GM12872 (cell line): ENCODE measurements at regions not wholly inside any gene's neighbourhood (a gene's known extent, or its start where the extent isn't known, plus 50 kb on each side); places are given as distances from the start of the nearest gene placed in this dataset.

Experiments used
- CTCF ChIP-seq: IDR thresholded peaks from 3 replicates; pipeline ENCODE4 v1.5.1; 2011; ENCODE audit warnings: low read depth, mild to moderate bottlenecking, low read length, moderate library complexity; ENCODE audit not compliant: insufficient read depth

GRCh38 chr1:55679971-55680370 lies 464.8 kb upstream of the USP24 start:
- no peak for TF ChIP-seq CTCF

GRCh38 chr1:55673416-55673815 lies 458.3 kb upstream of the USP24 start:
- TF ChIP-seq CTCF, result no peak

GRCh38 chr1:55670331-55671082 lies 455.3 kb upstream of the USP24 start:
- no peak for TF ChIP-seq CTCF

- no peak for TF ChIP-seq CTCF
Observed at GRCh38 chr1:55669293-55669692, 454.1 kb upstream of the USP24 start.

GRCh38 chr1:55662875-55663274 lies 447.7 kb upstream of the USP24 start:
- no peak for TF ChIP-seq CTCF

GRCh38 chr1:55658917-55659316 lies 443.8 kb upstream of the USP24 start:
- no peak for TF ChIP-seq CTCF

GRCh38 chr1:55654750-55655149 lies 439.6 kb upstream of the USP24 start:
- TF ChIP-seq CTCF, result no peak
